Endothelial cell of umbilical vein (primary cell): ENCODE measurements at regions not wholly inside any gene's neighbourhood (a gene's known extent, or its start where the extent isn't known, plus 50 kb on each side); places are given as distances from the start of the nearest gene placed in this dataset.

ENCODE experiments used
- BruUV-seq: library from RNA; stranded (reverse); fragments of 400-500 nt; replicated peaks from 2 replicates; lab custom pipeline; 2021; lab: Mats Ljungman, UMichigan
- CTCF ChIA-PET: fragments of 300-600, 350-600 bp; sonication (Branson Sonifier 250); formaldehyde crosslinking; loops from one replicate; lab custom pipeline; 2021; ENCODE audit warnings: antibody characterized with exemption, inconsistent platforms; lab: Charles Lee
- POLR2A ChIA-PET: fragments of 300-600, 350-600 bp; sonication (Branson Sonifier 250); formaldehyde crosslinking; loops from one replicate; lab custom pipeline; 2021; ENCODE audit warnings: antibody characterized with exemption, inconsistent platforms; lab: Charles Lee
- DNase-seq: peaks from one replicate; pipeline ENCODE4 v3.0.0-alpha.2; 2011; ENCODE audit warnings: low read depth, low spot score
- FAIRE-seq: peaks from 2 replicates; lab custom pipeline; 2011; peaks lifted over from hg19 to GRCh38; lab: Jason Lieb, UNC
- H2AFZ ChIP-seq: 2 replicates; pipeline ENCODE4 v1.6.0; 2012; ENCODE audit warnings: low read depth, low read length, control low read depth, inconsistent platforms
- H3K27ac ChIP-seq: 2 replicates; pipeline ENCODE4 v1.5.1; 2011; ENCODE audit warnings: low read depth, mild to moderate bottlenecking, control low read depth, low read length, moderate library complexity; ENCODE audit not compliant: insufficient read depth
- H3K27me3 ChIP-seq, 2 experiments: 2 replicates each; pipeline versions ENCODE4 v1.6.0 to v1.6.1; 2011; ENCODE audit warnings: low read length in 2 of 2, mixed read lengths in 1 of 2; ENCODE audit not compliant: control insufficient read depth in 2 of 2, insufficient read depth in 2 of 2
- H3K36me3 ChIP-seq, 2 experiments: 2 replicates in 1 of 2; 3 replicates in 1 of 2; pipeline ENCODE4 v1.5.1; 2011; ENCODE audit warnings: low read length in 2 of 2, mild to moderate bottlenecking in 1 of 2, moderate library complexity in 1 of 2; ENCODE audit not compliant: control insufficient read depth in 2 of 2, insufficient read depth in 2 of 2; ENCODE audit errors: extremely low read depth in 1 of 2
- H3K4me1 ChIP-seq: 3 replicates; pipeline ENCODE4 v1.5.1; 2011; ENCODE audit warnings: mild to moderate bottlenecking, low read length; ENCODE audit not compliant: control insufficient read depth, insufficient read depth; ENCODE audit errors: extremely low read depth
- H3K4me2 ChIP-seq: 2 replicates; pipeline ENCODE4 v1.6.1; 2011; ENCODE audit warnings: low read length, control low read depth, mixed read lengths; ENCODE audit not compliant: insufficient read depth
- H3K4me3 ChIP-seq, 3 experiments: fragments of 200-600 bp in 1 of 3; sonication (generic), shearing (Covaris generic) in 1 of 3; replicated peaks in 1 of 3; 2 replicates each; pipeline ENCODE4 v1.5.1; 2011 to 2016; ENCODE audit warnings: control low read depth in 3 of 3, low read length in 3 of 3, mild to moderate bottlenecking in 2 of 3, inconsistent platforms in 1 of 3, low read depth in 1 of 3, moderate library complexity in 1 of 3; ENCODE audit not compliant: insufficient read depth in 1 of 3
- H3K79me2 ChIP-seq: 2 replicates; pipeline ENCODE4 v1.6.0; 2012; ENCODE audit warnings: low read length, inconsistent platforms; ENCODE audit not compliant: control insufficient read depth, insufficient read depth
- H3K9ac ChIP-seq: replicated peaks from 2 replicates; pipeline ENCODE3; 2011; ENCODE audit warnings: low read length, control low read depth; ENCODE audit not compliant: insufficient read depth; ENCODE audit errors: extremely low read depth
- H3K9me1 ChIP-seq: replicated peaks from 3 replicates; pipeline ENCODE4 v1.6.0; 2011; ENCODE audit warnings: mild to moderate bottlenecking, low read length; ENCODE audit not compliant: control insufficient read depth, insufficient read depth; ENCODE audit errors: extremely low read depth
- H3K9me3 ChIP-seq: replicated peaks from 2 replicates; pipeline ENCODE4 v1.5.1; 2012; ENCODE audit warnings: low read length, inconsistent platforms; ENCODE audit not compliant: control insufficient read depth, insufficient read depth
- H4K20me1 ChIP-seq: replicated peaks from 2 replicates; pipeline ENCODE3; 2011; ENCODE audit warnings: mild to moderate bottlenecking, low read length; ENCODE audit not compliant: control insufficient read depth, insufficient read depth; ENCODE audit errors: extremely low read depth
- GATA2 ChIP-seq: IDR thresholded peaks from 2 replicates; pipeline ENCODE4 v1.7.0; 2011; ENCODE audit warnings: low read depth, mild to moderate bottlenecking, moderate library complexity, mixed read lengths, low read length; ENCODE audit not compliant: insufficient read length, insufficient read depth
- JUN ChIP-seq: IDR thresholded peaks from 2 replicates; pipeline ENCODE4 v1.6.1; 2011; ENCODE audit warnings: borderline replicate concordance, low read depth; ENCODE audit not compliant: insufficient read length, insufficient read depth
- MYC ChIP-seq: IDR thresholded peaks from one replicate; pipeline ENCODE4 v1.6.1; 2011; ENCODE audit warnings: mild to moderate bottlenecking, low read depth, low read length
- POLR2A ChIP-seq: IDR thresholded peaks from 2 replicates; pipeline ENCODE4 v1.6.1; 2012; ENCODE audit warnings: low read depth, mild to moderate bottlenecking, control low read depth, low read length
- POLR2AphosphoS5 ChIP-seq: IDR thresholded peaks from 2 replicates; pipeline ENCODE4 v1.6.1; 2012; ENCODE audit warnings: low read depth, mild to moderate bottlenecking, control low read depth, low read length, moderate library complexity; ENCODE audit not compliant: insufficient read depth
- dilution Hi-C: fragments of 300-500 bp; cut with MboI; formaldehyde crosslinking; loops from one replicate; pipeline ENCODE4 v1.15.0; 2019; ENCODE audit warnings: low sequenced_read_pairs; ENCODE audit not compliant: extremely low pct_ligation_motif_present
- intact Hi-C: fragments of 100-400 bp; cut with micrococcal nuclease; formaldehyde crosslinking; loops from one replicate; pipeline ENCODE4 v1.10.0; 2022
- TF ChIP-seq, protein P1 (sequence below): IDR thresholded peaks from 2 replicates; pipeline ENCODE4 v1.6.1; 2011; ENCODE audit not compliant: insufficient read depth, insufficient read length

DNA sequence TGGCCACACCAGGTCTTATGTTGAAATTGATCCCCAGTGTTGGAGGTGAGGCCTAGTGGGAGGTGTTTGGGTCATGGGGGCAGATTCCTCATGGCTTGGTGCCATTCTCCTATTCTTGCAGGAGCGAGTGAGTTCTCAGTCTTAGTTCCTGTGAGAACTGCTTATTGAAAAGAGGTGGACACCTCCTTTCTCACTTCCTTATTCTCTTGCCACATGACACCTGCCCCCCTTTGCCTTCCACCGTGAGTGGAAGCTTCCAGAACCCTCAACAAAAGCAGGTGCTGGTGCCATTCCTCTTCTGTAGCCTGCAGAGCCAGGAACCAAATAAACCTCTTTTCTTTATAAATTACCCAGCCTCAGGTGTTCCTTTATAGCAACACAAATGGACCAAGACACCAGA, 318.1 kb upstream of the MCTP2 start:
- Histone ChIP-seq H4K20me1 (no peaks in the 10 kb centered on the region), H3K9me3 (peaks cover 1% of the 10 kb centered on the region), H3K4me2 (no peak overlapping the region), H3K4me1 (no peaks in the 10 kb centered on the region), H2AFZ (no peak overlapping the region), H3K27ac (no peak overlapping the region), H3K36me3 (no peaks in the 10 kb centered on the region), H3K9me1 (no peaks in the 10 kb centered on the region), H3K79me2 (no peaks in the 10 kb centered on the region), H3K27me3 (no peaks in the 10 kb centered on the region), H3K4me3 (no peak overlapping the region), H3K9ac (no peak overlapping the region)
- intact Hi-C loops (no loop called here), dilution Hi-C loops (no loop called here)
- TF ChIP-seq JUN (no peak), POLR2AphosphoS5 (no peak), GATA2 (no peak)
- TF ChIP-seq, protein P1, sequence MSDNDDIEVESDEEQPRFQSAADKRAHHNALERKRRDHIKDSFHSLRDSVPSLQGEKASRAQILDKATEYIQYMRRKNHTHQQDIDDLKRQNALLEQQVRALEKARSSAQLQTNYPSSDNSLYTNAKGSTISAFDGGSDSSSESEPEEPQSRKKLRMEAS = no peak
- DNase-seq (no peak), FAIRE-seq (no peak)
- ChIA-PET POLR2A (no interaction called here), CTCF (no interaction called here)
- no TSS peak for BruUV-seq

DNA sequence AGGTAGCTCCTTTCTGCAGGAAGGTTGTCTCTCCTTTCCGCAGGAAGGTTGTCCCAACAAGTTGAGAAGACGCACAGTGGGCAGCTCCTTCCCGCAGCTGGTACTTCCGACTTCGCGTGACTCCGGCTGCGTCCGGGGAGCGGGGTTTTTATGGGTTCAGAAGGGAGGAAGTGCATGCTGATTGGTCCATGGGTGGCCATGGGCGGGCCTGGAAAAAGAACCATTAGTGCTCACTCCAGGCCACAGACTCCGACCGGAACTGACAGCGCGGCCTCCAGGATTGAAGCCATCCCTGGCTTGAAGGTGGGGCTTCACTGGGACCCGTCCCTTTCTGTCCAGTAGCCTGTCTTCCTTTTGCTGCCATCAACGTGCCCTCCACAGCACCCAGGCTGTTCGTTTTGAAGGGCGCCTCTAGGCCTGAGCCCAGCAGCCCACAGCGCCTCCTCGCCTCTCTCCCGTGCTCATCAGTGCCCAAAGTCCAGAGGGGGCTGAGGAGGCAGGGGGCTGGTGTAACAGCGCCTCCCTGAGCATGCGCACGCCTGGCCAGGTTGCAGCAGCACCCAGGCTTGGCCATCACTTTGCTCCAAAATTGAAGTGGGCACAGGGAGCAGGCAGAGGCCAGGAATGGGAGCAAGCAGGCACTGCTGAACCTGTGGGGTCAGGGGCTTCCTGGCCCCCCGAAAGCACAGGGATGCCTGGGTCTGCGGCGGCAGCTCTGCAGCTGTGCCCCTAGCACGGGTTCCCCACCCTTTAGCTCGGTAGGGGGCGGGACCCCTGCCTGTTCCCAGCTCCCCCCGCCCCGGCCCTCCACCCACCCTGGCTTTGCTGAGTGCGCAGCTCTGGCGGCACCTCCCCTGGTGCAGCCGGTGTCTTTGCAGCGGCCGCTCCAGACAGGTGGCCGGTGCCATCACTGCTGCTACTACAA, 330.6 kb upstream of the MCTP2 start:
- no TSS peak for BruUV-seq
- H3K27me3 ChIP-seq = no peaks in the 10 kb centered on the region
- DNase-seq (no peak), FAIRE-seq (no peak)
- ChIA-PET CTCF (no interaction called here), POLR2A (no interaction called here)
- H3K9me3 ChIP-seq = no peaks in the 10 kb centered on the region
- dilution Hi-C loops = no loop called here
- no peak overlapping the region for H2AFZ ChIP-seq
- no peaks in the 10 kb centered on the region for H3K4me1 ChIP-seq
- H3K4me2 ChIP-seq = no peak overlapping the region
- H3K4me3 ChIP-seq = no peak overlapping the region
- intact Hi-C loops = no loop called here
- no peaks in the 10 kb centered on the region for H4K20me1 ChIP-seq
- TF ChIP-seq MYC (no peak), POLR2A (no peak)
- no peak overlapping the region for H3K27ac ChIP-seq
- no peak overlapping the region for H3K9ac ChIP-seq
- no peaks in the 10 kb centered on the region for H3K9me1 ChIP-seq
- H3K79me2 ChIP-seq = no peaks in the 10 kb centered on the region
- no peaks in the 10 kb centered on the region for H3K36me3 ChIP-seq
